CD1c-positive myeloid dendritic cell (primary cell): ENCODE measurements at regions not wholly inside any gene's neighbourhood (a gene's known extent, or its start where the extent isn't known, plus 50 kb on each side); places are given as distances from the start of the nearest gene placed in this dataset.
"Not testable (repeated sequence)": the region's sequence is repeated elsewhere in the genome, so short reads cannot be mapped to it uniquely, and the experiment has no call there.

Experiments
- DNase-seq: peaks from one replicate; pipeline ENCODE4 v3.0.0-alpha.2; 2016; ENCODE audit errors: extremely low spot score

DNA sequence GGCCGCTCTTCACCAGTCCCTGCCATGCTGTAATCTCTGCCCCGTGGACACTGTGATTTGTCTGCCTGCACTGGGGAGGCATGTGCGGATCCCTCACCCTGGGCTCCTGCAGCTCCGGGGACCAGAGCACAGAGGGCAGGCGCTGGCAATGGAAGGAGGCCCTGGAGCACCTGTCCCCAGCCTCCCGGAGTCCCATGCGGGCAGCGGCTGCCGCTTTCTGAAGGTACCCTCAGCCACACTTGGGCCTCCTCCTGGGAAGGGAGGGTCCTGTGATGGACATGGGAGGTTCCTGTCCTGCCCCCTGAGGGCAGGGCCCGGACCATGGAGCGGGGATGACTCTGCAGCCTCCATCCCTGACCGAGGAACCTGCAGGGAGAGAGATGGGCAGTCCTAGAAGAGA, 297.4 kb upstream of the SFSWAP start:
- DNase-seq, result no peak

DNA sequence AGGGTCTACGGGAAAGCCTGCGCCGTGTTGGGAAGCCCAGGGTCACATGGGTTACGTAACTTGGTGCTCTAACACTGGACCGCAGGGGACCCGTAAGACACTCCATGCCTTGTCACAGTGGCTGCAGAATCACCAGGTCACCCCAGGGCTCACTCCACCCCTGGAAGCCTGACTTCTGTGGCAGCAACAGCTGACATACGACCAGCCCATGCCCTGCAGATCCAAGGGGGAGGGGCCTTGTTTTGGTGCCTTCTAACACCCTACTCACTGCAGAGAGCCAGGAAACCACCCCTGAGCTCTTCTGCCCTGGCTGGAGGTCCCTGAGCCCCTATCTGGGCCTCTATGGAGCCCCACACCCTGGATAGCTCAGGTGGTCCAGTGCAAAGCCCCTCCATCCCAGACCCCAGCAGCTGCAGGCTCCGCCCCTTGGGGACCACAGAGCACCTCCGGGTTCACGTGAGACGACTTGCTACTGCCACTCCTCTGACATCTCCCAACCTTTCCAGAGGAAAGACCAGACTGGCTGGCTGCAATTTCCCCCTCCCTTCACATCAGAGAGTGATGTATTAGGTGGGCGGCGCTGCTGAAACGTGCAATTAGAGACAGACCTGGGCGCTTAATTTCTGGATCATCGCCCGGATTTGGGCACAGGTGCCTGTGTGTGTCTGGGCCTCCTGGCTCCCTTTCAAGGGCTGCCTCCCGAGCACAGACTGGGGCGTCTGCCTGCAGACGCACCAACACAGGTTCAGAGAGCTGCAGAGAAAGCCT, 296.6 kb upstream of the SFSWAP start:
- DNase-seq, result not testable (repeated sequence)

DNA sequence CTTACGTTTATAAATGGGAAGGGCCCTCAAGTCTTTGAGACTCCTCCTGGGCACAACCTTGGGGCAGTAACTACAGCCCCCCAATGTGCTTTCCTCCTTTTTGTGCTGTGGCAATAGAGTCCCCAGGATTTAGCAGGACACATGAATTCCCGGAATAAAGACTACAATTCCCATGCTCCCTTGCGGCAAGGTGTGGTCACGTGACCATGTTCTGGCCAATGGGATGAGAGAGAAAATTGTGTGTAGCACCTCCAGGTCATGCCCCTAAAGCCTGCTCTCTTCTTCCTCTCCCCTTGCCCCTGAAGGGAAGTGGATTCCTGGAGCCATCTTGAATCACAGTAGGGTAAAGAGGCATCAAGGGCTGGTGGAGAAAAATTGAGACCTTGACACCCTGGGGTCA, 295.1 kb upstream of the SFSWAP start:
- no peak for DNase-seq

DNA sequence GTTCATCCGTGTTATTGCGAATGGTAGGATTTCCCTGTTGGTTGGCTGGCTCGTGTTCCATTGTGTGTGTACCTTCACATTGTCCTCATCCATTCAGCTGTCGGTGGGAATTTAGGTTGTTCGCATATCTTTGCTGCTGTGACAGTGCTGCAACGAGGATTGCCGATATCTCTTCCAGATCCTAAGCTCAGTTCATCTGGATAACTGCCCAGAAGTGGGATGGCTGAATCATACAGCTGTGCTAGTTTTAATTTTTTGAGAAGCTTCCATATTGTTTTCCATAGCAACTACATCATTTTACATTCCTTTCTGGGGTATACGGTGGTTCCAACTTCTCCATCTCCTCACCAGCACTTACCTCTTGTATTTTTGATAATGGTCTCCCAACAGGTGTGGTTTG, 292.8 kb upstream of the SFSWAP start:
- no peak for DNase-seq

DNA sequence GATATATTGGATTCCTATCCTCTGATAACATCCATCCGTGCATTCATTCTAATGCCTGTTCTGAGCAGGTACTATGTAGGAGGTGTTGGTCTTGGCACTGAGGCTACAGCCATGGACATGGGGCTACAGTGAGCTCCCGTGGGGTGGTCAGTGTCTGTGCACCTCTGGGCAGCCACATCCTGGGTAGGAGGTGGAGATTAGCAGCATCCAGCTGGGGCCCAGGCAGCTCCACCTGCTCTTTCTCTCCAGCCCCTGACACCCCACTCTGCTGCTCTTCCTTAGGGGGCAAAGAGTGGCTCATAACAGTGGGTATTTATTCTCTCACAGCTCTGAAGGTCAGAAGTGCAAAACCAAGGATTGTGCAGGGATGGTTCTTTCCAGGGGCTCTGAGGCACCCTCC, 292.0 kb upstream of the SFSWAP start:
- no peak for DNase-seq

DNA sequence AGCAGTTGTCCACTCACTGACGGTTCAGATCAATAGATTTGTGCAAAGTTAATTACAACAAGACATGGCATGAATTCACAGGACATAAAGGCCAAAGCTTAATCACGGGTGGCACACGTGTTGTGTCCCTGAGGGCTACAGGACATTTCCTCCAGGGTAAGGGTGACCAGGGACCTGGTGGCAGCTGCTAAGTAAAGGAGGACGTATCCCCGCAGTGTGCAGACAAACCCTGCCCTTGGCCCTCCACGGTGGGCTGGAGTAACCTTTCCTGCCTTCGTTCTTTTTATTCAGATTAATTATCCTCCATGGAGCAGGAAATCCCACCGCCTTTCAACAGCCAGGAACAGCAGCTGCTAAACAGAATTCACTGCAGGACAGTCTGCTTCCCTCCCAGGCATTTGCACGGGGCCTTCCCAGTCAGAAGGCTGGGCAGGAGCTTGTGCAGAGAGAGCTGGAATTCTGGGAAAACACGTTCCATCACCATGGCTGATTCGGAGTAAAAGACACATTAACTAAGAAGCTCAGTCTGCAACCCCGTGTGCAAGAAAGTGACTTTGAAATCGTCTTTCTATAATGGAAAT, 289.9 kb upstream of the SFSWAP start:
- no peak for DNase-seq

DNA sequence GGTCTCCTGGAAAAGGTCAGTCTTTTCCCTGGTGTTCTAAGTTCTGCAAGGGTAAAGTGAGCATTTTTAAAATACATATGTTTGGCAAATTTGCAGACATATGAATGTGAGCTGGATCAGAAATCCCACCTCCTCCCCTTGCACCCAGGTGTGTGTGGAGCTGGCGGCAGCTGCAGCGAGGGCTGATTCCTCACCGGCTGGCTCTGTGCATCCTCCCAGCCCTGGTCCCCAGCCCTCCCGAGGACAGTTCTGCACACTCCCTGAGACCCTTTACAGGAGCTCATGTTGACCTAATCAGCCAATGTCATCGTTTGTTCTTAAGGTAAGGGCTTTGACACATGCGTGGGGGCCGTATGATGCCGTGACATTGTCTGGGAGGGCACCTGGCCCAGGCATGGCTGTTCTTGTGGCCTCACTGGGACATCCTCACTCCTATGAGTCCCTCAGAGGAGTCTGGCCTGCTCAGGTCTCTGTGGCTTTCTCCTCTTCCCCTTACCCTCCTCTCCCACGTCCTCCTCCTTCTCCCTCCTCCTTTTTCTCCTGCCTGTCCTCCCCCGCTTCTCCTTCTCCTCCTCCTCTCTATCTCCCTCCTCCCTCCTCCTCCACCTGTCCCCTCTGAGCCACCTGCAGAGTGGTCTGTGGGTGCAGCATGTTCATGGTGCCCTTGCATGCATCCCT, 289.2 kb upstream of the SFSWAP start:
- no peak for DNase-seq

DNA sequence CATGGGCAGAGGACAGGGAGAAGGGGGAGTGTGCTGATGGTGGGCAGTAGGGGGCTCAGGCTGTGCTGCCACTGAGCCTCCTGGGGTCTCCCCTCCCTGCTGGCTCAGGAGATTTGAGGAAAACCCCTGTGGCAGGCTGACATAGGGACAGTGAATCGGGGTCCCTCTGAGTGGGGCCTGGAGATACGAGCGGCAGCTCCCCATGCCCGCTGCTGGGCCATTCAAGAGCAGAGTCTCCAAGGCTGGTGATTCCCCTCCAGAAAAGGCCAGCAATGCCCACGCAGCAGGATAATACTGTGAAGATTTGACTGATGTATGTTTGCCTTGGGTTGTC, 288.7 kb upstream of the SFSWAP start:
- no peak for DNase-seq

DNA sequence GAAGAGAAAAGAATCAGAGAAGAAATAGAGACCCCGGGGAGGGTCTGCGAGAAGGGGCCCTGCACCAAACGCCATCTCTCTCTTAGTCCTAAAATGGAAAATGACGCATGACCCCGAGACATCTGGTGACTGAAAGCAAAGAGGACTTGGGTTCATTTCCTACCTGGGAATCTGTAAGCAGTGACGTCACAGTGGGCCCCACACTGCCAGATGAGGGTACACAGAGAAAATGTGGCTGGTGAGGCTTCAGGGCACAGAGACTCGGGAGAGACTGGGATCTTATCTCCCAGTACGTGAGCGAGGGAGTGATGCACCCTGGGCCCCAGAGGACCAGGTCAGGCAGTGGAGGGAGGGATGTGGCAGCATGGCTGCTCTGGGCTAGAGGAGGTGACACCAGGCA, 288.1 kb upstream of the SFSWAP start:
- DNase-seq, result no peak

DNA sequence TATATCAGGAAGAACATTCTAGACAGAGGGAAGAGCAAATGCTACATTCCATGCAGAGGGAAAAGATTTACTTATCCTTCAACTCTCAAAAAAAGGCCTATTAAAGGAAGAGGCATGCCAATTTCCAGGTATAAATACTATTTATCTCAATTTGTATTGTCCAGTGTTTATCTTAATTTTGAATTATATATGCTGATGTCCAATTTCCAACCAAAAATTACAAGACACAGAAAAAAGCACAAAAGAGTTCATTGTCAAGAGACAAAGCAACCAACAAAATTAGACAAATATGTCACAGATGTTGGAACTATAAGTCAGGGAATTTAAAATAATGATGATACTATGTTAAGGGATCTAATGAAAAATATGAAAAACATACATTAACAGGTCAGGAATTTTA, 286.6 kb upstream of the SFSWAP start:
- no peak for DNase-seq

DNA sequence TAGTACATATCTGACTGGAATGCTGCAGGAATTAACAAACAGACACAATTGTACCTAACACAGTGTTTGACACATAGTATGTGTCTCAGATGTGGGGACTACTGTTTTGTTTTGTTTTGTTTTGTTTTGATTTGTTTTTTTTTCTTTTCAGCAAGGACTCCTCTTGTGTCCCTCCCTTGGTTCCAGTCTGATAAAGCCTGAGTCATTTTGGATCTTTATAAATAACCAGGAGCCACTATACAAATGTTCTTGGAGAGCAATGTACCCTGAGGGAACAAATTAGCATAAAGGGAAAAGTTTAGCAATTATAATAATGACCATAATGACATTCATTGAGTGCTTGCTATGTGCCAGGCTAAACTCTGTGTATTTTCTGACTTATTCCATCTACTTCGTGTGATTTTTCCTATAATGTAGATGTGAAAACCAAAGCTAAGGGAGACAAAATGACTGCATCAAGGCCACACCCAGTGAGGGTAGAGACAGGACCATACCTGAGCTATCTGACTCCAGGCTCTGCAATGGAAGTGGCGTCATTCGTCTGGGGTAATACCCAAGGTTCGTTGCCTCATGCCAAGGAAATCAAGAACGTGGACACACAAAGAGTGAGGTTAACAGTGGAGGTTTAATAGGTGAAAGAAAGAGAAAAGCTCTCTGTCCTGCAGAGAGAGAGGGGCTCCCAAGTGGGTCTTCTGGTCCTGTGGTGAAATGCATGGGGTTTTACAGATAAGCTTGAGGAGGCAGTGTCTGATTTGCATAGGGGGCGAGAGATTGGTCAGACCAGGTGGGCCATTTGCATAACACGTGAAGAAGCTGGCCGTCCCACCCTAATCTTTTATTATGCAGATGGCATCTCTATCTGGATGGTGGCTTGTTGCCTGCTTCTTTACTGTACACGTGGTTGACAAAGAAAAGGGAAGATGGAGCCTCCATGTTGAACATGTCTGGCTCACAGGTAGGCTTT, 285.5 kb upstream of the SFSWAP start:
- DNase-seq, result no peak

DNA sequence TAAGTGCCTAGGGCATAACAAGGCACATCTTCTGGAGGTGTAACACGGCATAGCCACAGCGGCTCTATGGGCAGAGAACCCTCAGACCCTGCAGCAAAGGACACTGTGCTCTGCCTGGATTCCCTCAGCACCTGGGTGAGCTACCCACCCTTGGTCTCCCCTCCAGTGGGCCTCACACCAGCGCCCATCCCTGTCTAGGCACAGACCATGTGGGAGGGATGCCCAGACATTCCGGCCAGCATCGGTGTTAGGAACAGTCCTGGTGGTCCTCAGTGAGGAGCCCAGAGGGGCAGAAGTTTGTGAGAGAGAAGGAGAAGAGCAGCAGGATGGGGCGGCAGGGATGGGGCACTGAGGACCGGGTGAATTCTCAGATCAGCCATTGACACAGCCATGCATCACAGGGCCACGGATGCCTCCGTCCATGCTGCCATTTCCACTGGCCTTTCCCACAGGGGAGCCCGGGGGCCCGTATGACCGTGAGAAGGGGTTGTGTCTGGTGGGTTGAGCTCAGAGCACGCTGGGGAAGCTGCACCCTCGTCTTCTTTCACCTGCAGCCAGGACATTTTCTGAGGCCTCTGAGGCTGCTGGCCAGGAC, 282.7 kb upstream of the SFSWAP start:
- no peak for DNase-seq

DNA sequence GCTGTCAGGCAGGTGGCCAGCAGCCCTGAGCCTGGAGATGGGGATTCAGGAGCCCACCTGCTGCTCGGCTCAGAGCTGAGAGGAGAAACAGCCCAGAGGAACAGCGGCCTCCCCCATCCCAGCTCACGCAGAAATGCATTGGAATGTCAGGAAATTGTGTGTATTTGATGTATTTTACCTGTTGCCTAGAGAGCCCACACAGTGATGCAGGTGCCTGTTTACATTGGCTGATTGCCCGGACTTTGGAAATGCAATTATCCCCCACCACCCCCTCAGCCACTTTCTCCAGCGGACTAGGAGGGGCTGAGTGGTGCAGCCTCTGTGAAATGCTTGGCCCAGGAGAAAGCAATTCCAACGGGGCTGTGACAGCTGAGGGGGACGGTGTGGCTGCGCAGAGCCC, 281.7 kb upstream of the SFSWAP start:
- DNase-seq, result not testable (repeated sequence)

DNA sequence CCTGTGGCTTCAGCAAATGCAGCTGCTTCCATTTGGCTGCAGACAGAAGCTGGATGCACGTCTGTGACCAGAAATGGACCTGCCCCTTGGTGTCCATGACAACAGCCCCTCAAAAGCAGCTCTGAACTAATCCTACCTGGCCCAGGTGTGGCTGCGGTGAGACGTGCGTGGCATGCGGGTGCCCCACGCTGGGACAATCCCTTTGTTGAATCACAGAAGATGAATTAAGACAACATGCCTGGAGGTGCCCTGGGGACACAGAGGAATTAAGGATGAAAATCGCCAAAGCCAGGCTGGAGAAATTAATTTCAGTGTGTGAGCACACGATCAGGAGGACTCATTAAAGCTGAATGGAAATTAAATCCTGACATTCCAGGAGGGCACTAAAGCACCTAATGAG, 281.2 kb upstream of the SFSWAP start:
- DNase-seq, result not testable (repeated sequence)

DNA sequence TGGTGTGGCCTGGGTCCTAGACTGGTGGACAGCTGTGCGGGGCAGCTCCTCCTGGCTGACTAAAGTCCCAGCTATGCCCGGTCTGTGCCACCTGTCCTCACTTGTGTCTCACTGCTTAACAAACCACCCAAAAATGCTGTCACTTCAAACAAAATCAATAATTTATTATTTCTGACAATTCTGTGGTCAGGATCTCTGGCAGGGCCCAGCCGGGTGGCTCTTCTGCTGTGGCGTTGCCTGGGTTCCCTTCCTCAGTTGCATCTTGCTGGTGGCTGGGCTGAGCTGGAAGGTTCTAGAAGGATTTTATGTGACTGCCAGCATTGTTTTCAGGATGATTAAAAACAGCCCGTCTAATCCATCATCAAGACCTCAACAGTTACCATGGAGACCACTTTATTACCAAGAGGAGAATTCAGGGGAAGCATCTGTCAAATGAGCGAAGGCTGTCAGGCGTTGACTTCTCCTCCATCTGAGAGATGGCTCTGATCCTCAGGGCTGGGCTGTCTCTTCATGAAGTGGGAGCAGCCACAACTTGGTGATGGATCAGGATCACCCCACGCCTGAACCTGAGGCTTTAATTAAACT, 280.6 kb upstream of the SFSWAP start:
- no peak for DNase-seq

DNA sequence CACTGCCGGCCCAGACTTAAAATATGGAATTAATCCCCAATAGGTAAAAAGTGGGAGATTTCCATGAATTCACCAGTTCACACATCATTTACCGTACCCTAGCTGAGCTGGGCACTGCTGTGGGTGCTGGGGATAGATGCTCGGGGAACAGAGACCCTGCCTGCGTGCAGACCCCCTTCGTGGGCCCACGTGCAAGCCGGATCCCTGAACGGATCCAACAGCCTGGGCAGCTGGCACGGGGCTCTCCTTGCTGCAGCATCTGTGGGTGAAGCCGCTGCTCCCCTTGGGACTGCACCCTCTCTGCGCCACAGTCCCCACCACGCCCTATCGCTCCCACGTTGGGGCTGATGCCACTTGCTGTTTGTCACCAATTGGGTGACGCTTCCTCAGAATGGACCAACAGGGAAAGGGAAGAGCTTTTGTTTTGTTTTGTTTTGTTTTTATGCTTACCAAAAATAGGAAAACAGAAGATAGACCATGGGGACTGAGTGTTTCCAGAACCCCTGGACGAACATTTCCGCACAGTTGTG, 279.7 kb upstream of the SFSWAP start:
- not testable (repeated sequence) for DNase-seq

DNA sequence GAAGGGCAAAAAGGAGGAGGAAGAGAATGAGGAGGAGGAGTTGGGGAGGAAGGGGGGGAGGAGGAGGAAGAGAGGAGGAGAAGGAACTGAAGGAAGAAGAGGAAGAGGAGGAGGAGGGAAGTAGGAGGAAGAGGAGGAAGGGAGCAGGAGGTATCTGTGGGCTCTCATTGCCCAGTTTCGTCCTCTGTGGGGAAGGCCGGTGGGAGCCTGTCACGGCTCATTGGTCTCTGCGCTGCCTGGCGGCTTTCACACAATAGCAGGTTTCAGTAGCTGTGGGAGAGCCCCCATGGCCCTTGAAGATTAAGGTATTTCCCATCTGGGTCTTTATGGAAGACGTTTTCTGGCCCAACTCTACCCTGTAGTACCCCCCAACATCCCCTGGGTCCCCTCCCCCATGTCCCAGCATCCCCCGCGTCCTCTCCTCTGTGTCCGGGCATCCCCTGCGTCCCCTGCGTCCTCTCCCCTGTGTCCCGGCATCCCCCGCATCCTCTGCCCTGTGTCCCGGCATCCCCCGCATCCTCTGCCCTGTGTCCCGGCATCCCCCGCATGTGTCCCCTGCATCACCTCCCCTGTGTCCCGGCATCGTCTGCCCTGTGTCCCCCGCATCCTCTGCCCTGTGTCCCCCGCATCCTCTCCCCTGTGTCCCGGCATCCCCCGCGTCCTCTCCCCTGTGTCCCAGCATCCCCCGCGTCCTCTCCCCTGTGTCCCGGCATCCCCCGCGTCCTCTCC, 278.2 kb upstream of the SFSWAP start:
- no peak for DNase-seq

DNA sequence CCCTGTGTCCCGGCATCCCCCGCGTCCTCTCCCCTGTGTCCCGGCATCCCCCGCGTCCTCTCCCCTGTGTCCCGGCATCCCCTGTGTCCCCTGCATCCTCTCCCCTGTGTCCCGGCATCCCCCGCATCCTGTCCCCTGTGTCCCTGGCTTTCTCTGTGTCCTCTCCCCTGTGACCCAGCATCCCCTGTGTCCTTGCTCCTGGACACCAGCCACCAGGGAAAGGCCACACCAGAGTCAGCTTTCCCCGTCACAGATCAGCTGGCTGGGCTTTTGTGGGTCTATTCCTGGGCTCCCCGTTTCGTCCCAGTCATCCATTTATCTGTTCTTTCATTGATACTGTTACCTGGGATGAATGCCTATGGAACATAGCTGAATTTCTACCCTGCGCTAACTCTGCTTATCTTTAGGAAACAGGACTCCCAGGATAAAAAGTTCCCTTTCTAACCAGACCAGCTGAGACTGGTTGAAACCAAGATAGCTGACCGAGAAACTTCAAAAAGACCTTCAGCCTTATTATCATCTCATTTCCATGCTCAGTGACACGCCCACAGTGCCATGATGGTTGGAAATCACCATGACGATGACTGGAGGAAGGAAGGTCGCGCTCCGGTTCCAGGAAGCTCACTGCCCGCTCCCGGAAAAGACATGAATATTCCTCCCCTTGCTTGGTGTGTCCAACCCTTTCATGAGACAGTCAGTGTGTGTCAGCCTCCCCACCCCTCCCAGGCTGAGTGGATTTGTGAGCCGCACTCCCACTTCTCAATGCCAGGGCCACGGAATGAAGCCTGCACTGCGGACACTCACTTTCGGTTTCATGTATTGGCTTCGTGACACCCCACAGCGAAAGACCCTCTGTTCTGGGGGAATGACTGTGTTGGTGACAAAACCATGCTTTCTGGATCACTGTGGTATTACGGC, 276.4 kb upstream of the SFSWAP start:
- DNase-seq, result peak; percentile 5
